ENCODE measurements at regions not wholly inside any gene's neighbourhood (a gene's known extent, or its start where the extent isn't known, plus 50 kb on each side); places are given as distances from the start of the nearest gene placed in this dataset.
"Not testable (repeated sequence)": the region's sequence is repeated elsewhere in the genome, so short reads cannot be mapped to it uniquely, and the experiment has no call there.

DNA sequence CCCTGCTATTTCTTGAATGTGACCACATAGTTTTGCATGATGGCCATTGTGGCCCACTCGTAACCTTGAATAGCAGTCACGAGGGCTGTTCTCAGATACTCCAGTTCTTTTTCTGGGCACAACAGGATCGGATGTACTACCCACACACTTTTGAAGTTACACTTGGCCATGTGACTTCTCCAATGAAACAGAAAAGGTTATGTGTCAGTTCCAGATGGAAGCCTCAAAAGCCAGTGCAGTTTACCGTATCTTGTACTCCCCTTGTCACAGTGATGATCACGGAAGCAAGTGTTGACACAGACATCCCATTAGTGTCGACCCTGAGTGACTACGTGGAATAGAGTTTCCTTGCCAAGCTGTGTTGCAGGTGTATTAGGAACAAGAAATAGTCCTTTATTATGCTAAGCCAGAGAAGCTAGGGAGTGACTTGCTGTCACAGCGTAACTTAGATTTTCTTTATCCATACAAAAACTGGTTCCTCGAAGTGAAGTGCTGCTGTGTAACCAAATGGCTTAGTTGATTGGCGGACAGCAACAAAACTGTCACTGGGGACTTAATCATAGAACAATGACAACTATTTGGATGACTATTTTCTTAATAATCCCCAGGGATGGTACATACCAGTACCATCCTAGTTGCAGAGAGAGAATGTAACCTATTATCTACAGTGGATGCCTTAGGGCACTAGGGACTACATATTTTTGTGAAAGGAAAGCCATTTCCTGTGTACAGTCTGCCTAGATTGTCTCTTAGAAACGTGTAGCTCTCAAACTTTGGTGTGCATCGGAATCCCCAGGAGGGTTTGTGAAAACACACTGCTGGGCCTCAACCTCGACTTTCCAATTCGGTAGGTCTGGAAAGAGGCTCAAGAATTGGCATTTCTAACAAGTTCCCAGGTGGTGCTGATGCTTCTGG is 90.1 kb upstream of the DMRT1 start:
- H3K27me3 ChIP-seq (replicated peaks in 1 of 7) = no peaks in the 10 kb centered on the region
- WGBS, 5 donors = 58 to 70% (median 62%) methylated on average over 14 of the region's 14 CpGs
- intact Hi-C loops (cut with DNase I; ENCODE audit: low total_unique reads) = no loop called here
- H3K4me3 ChIP-seq = no peak overlapping the region
- TF ChIP-seq POLR2A (IDR thresholded peaks at IDR 0.05) (no peak), POLR2AphosphoS5 (IDR thresholded peaks at IDR 0.05) (no peak)
- TF ChIP-seq, protein P1, sequence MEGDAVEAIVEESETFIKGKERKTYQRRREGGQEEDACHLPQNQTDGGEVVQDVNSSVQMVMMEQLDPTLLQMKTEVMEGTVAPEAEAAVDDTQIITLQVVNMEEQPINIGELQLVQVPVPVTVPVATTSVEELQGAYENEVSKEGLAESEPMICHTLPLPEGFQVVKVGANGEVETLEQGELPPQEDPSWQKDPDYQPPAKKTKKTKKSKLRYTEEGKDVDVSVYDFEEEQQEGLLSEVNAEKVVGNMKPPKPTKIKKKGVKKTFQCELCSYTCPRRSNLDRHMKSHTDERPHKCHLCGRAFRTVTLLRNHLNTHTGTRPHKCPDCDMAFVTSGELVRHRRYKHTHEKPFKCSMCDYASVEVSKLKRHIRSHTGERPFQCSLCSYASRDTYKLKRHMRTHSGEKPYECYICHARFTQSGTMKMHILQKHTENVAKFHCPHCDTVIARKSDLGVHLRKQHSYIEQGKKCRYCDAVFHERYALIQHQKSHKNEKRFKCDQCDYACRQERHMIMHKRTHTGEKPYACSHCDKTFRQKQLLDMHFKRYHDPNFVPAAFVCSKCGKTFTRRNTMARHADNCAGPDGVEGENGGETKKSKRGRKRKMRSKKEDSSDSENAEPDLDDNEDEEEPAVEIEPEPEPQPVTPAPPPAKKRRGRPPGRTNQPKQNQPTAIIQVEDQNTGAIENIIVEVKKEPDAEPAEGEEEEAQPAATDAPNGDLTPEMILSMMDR (IDR thresholded peaks at IDR 0.05 in 8 of 11, conservative IDR thresholded peaks at IDR 0.05 in 3 of 11) = no peak
- peaks cover 3 to 52% (median 38%) of the 10 kb centered on the region in 6 donors for H3K4me1 ChIP-seq
- DNase-seq = no peak
- no peaks in the 10 kb centered on the region for H3K9me3 ChIP-seq
- peaks cover 0 to 8% (median 0%) of the 10 kb centered on the region in 6 donors for H3K36me3 ChIP-seq
- H3K27ac ChIP-seq = peak overlapping the region in 1 of 8 donors; percentile 38

DNA sequence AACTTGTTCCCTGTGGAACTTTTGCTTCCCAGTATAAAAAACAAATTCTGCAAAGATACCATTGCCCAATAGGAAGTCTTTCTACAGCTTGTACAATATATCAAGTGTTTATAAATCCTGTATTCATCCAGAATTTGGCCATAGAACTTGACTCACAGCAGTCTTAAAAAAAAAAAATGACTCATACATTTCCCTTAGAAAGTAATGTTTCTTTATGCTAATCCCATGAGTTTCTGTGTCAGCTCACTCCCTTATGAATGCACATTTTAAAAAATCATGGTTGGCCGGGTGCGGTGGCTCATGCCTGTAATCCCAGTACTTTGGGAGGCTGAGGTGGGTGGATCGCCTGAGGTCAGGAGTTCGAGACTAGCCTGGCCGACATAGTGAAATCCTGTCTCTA is 89.3 kb upstream of the DMRT1 start:
- Histone ChIP-seq H3K27me3 (replicated peaks in 1 of 7) (no peaks in the 10 kb centered on the region), H3K4me3 (no peak overlapping the region), H3K9me3 (no peaks in the 10 kb centered on the region), H3K36me3 (peaks cover 0 to under 1% (median 0%) of the 10 kb centered on the region in 6 donors), H3K4me1 (peaks cover 3 to 52% (median 38%) of the 10 kb centered on the region in 6 donors), H3K27ac (no peak overlapping the region)
- intact Hi-C loops (cut with DNase I; ENCODE audit: low total_unique reads) = no loop called here
- DNase-seq = no peak
- 85 to 99% (median 88%) methylated on average over 5 of the region's 5 CpGs for WGBS, 5 donors
- TF ChIP-seq POLR2AphosphoS5 (IDR thresholded peaks at IDR 0.05) (no peak), POLR2A (IDR thresholded peaks at IDR 0.05) (no peak)
- TF ChIP-seq, protein P1 (IDR thresholded peaks at IDR 0.05 in 8 of 11, conservative IDR thresholded peaks at IDR 0.05 in 3 of 11) = no peak

DNA sequence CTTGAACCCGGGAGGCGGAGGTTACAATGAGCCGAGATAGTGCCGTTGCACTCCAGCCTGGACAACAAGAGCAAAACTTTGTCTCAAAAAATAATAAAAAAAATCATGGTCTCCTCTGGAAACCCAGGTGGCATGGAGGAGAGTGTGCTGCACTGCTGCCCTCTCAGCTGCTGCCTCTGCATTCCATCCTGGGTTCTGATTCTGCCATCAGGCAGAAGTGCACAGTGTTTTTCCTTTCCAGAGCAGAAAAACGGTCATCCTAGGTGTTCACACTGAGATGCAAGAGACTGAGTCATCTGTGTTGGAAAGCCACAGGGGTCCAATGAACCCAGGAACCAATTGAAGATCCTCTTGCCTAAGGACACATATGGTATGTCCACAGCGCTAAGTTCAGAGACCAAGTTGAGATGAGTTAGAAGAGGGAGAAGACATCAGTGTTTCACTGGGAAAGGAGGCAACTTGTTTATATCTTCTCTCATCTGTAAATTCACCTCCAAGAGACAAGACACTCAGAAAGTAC is 88.8 kb upstream of the DMRT1 start:
- no peak for DNase-seq
- TF ChIP-seq POLR2A (IDR thresholded peaks at IDR 0.05) (no peak), POLR2AphosphoS5 (IDR thresholded peaks at IDR 0.05) (no peak)
- TF ChIP-seq, protein P1 (IDR thresholded peaks at IDR 0.05 in 8 of 11, conservative IDR thresholded peaks at IDR 0.05 in 3 of 11) = no peak
- H3K27ac ChIP-seq = no peak overlapping the region
- H3K36me3 ChIP-seq = no peaks in the 10 kb centered on the region
- no peaks in the 10 kb centered on the region for H3K27me3 ChIP-seq (replicated peaks in 1 of 7)
- 81 to 96% (median 94%) methylated on average over 6 of the region's 6 CpGs for WGBS, 5 donors
- no peak overlapping the region for H3K4me3 ChIP-seq
- no peaks in the 10 kb centered on the region for H3K9me3 ChIP-seq
- peaks cover 3 to 52% (median 38%) of the 10 kb centered on the region in 6 donors for H3K4me1 ChIP-seq
- intact Hi-C loops (cut with DNase I; ENCODE audit: low total_unique reads) = no loop called here

DNA sequence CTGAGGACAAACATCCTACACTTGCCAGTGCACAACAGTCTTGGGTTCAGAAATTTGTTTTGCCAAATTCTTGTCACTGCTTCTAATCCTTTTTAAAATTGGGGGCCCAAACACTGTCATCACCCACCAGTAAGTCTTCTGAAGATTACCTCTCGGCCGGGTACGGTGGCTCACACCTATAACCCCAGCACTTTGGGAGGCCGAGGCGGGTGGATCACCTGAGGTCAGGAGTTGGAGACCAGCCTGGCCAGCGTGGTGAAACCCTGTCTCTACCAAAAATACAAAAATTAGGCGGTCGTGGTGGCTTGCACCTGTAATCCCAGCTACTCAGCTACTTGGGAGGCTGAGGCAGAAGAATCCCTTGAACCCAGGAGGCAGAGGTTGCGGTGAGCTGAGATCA is 87.8 kb upstream of the DMRT1 start:
- H3K4me1 ChIP-seq = peaks cover 3 to 47% (median 37%) of the 10 kb centered on the region in 6 donors
- 89 to 95% (median 92%) methylated on average over 8 to 9 of the region's 9 CpGs for WGBS, 5 donors
- H3K4me3 ChIP-seq; H3K27me3 ChIP-seq (replicated peaks in 1 of 7); DNase-seq; intact Hi-C loops (cut with DNase I; ENCODE audit: low total_unique reads); H3K9me3 ChIP-seq; H3K36me3 ChIP-seq; H3K27ac ChIP-seq: not testable (repeated sequence)
